GM12873 (cell line): ENCODE measurements at regions not wholly inside any gene's neighbourhood (a gene's known extent, or its start where the extent isn't known, plus 50 kb on each side); places are given as distances from the start of the nearest gene placed in this dataset.

ENCODE experiments used
- TF ChIP-seq, protein P1 (sequence below): IDR thresholded peaks from 2 replicates; pipeline ENCODE4 v1.5.1; 2012; ENCODE audit warnings: low read depth, mild to moderate bottlenecking, moderate library complexity, low read length, control low read depth; ENCODE audit not compliant: insufficient read depth; ENCODE audit errors: missing control alignments

GRCh38 chr4:123343400-123344041 is 53.1 kb upstream of the SPRY1 start:
- TF ChIP-seq, protein P1, sequence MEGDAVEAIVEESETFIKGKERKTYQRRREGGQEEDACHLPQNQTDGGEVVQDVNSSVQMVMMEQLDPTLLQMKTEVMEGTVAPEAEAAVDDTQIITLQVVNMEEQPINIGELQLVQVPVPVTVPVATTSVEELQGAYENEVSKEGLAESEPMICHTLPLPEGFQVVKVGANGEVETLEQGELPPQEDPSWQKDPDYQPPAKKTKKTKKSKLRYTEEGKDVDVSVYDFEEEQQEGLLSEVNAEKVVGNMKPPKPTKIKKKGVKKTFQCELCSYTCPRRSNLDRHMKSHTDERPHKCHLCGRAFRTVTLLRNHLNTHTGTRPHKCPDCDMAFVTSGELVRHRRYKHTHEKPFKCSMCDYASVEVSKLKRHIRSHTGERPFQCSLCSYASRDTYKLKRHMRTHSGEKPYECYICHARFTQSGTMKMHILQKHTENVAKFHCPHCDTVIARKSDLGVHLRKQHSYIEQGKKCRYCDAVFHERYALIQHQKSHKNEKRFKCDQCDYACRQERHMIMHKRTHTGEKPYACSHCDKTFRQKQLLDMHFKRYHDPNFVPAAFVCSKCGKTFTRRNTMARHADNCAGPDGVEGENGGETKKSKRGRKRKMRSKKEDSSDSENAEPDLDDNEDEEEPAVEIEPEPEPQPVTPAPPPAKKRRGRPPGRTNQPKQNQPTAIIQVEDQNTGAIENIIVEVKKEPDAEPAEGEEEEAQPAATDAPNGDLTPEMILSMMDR, result no peak

DNA sequence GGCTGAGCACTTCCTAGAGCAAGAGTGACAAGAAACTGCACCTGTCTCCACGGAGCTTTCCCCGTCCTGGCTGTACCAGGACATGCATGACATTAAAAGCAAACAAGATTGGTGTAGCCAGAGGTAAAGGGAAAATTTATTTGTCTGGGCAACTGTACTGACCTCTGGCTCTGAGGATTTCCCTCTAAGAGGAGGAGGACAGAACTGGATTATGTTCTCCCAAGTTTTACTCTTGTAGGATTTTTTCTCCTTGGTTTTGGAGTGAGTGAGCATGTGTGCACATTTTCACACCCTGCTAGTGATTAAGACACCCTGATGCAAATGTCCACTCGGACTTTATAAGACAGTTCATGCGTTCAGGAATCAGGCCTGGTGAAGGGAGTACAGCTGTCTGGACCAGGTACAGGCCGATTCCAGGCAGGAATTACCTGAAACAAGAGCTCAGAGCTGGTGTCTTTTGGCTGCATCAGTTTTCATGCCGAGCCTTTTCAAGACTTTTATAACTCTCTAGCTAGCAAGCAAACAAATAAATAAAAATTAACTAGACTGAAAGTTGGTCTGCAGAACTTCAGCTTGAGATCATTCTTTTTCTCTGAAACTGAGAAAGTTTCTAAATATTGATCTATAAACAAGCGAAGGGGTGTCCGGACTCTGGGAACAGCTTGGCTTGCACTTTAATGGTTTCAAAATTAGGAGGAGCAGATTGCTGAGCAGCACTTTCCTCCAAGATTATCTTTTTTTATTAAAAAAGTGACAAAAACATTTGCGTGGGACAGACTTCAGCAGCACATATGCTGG is 51.3 kb upstream of the SPRY1 start:
- TF ChIP-seq, protein P1, result no peak

- TF ChIP-seq, protein P1, result no peak
Observed at GRCh38 chr4:123345935-123346300, 50.7 kb upstream of the SPRY1 start.

- TF ChIP-seq, protein P1, result no peak
Observed at GRCh38 chr4:123346330-123346940, 50.2 kb upstream of the SPRY1 start.
